Keratinocyte (primary cell): ENCODE measurements at regions not wholly inside any gene's neighbourhood (a gene's known extent, or its start where the extent isn't known, plus 50 kb on each side); places are given as distances from the start of the nearest gene placed in this dataset.

Experiments
- CTCF ChIP-seq, 3 experiments: IDR thresholded peaks in 1 of 3; conservative IDR thresholded peaks in 1 of 3; optimal IDR thresholded peaks in 1 of 3; 2 replicates in 2 of 3; 3 replicates in 1 of 3; pipeline versions ENCODE3 to v1.5.1; 2011; ENCODE audit warnings: low read length in 3 of 3, mild to moderate bottlenecking in 3 of 3, moderate library complexity in 2 of 3, control low read depth in 1 of 3, inconsistent platforms in 1 of 3; ENCODE audit not compliant: insufficient read depth in 2 of 3; ENCODE audit errors: extremely low read depth in 1 of 3
- EZH2 ChIP-seq: IDR thresholded peaks from one replicate; pipeline ENCODE4 v1.6.1; 2012; ENCODE audit warnings: inconsistent platforms, mild to moderate bottlenecking, low read length, moderate library complexity

DNA sequence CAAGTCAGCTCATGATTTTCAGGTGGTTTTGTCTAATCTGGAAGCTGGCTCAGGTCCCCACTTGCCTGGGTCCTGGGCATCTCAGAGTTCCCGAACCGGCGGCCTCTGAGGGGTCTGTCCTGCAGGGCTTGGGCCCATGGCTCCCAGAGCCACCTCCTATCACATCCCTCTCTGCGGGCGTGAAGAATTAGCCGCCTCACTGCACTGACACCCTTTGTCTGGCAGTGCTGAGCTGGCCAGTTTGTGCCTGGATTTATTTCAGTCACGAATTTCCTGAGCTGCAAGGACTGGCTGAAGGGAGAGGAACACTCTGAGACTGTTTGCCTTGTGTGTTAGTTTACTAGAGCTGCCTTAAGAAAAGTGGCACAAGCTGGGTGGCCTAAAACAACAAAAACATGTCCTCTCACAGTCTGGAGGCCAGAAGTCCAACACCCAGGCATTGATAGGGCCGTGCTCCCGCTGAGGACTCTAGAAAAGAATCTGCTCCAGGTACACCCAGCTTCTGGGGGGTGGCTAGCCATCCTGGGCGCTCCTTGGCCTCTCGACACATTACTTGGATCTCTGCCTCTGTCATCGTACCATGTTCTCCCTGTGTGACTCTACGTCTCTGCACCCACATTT lies 217.5 kb upstream of the DYNLRB2 start:
- TF ChIP-seq CTCF (optimal IDR thresholded peaks at IDR 0.05 in 1 of 3, IDR thresholded peaks at IDR 0.05 in 1 of 3, conservative IDR thresholded peaks at IDR 0.05 in 1 of 3; ENCODE audit: extremely low read depth in 1 of 3, insufficient read depth in 2 of 3, low read length in 3 of 3) (no peak), EZH2 (no peak)
